GM21515 (cell line): ENCODE measurements at regions not wholly inside any gene's neighbourhood (a gene's known extent, or its start where the extent isn't known, plus 50 kb on each side); places are given as distances from the start of the nearest gene placed in this dataset.

Experiments used
- ATAC-seq: cut with Tn5 transposase; IDR thresholded peaks from one replicate; pipeline ENCODE4 v1.9.1; 2021; ENCODE audit not compliant: unreplicated experiment

GRCh38 chr2:217186668-217187159, 326.9 kb upstream of the TNP1 start:
- ATAC-seq, result no peak

GRCh38 chr2:217186152-217186551, 326.3 kb upstream of the TNP1 start:
- ATAC-seq, result no peak

- no peak for ATAC-seq
Measured at GRCh38 chr2:217185265-217185995, 325.6 kb upstream of the TNP1 start.

- ATAC-seq, result no peak
Measured at GRCh38 chr2:217184242-217184641, 324.4 kb upstream of the TNP1 start.

GRCh38 chr2:217183471-217183870, 323.6 kb upstream of the TNP1 start:
- no peak for ATAC-seq

- no peak for ATAC-seq
Measured at GRCh38 chr2:217182926-217183325, 323.1 kb upstream of the TNP1 start.

GRCh38 chr2:217181512-217181911, 321.6 kb upstream of the TNP1 start:
- ATAC-seq, result no peak

- ATAC-seq, result no peak
Measured at GRCh38 chr2:217179854-217180253, 320.0 kb upstream of the TNP1 start.

GRCh38 chr2:217178341-217178740, 318.5 kb upstream of the TNP1 start:
- no peak for ATAC-seq

- ATAC-seq, result no peak
Measured at GRCh38 chr2:217177720-217178119, 317.9 kb upstream of the TNP1 start.

- no peak for ATAC-seq
Measured at GRCh38 chr2:217171874-217172273, 312.0 kb upstream of the TNP1 start.

GRCh38 chr2:217168496-217168895, 308.6 kb upstream of the TNP1 start:
- no peak for ATAC-seq

GRCh38 chr2:217167531-217167930, 307.7 kb upstream of the TNP1 start:
- ATAC-seq, result no peak

GRCh38 chr2:217166241-217166850, 306.5 kb upstream of the TNP1 start:
- ATAC-seq, result no peak

GRCh38 chr2:217165547-217165946, 305.7 kb upstream of the TNP1 start:
- no peak for ATAC-seq

GRCh38 chr2:217163987-217164386, 304.1 kb upstream of the TNP1 start:
- ATAC-seq, result no peak

GRCh38 chr2:217162533-217162932, 302.7 kb upstream of the TNP1 start:
- ATAC-seq, result no peak

GRCh38 chr2:217160978-217161973, 301.4 kb upstream of the TNP1 start:
- ATAC-seq, result no peak

GRCh38 chr2:217160103-217160743, 300.4 kb upstream of the TNP1 start:
- ATAC-seq, result no peak

- no peak for ATAC-seq
Measured at GRCh38 chr2:217158928-217159327, 299.1 kb upstream of the TNP1 start.

- ATAC-seq, result no peak
Measured at GRCh38 chr2:217157581-217157980, 297.7 kb upstream of the TNP1 start.
